ENCODE measurements at regions not wholly inside any gene's neighbourhood (a gene's known extent, or its start where the extent isn't known, plus 50 kb on each side); places are given as distances from the start of the nearest gene placed in this dataset.

- no peak for TF ChIP-seq CTCF (IDR thresholded peaks at IDR 0.05; ENCODE audit: low read depth, low read length)
- TF ChIP-seq EZH2phosphoT487 (IDR thresholded peaks at IDR 0.05; ENCODE audit: low read depth): no peak
Observed at GRCh38 chr18:46398005-46398404, 259.0 kb downstream of the LOXHD1 start.

Data from OCI-LY3 (cell line).